Keratinocyte (primary cell): ENCODE measurements at regions not wholly inside any gene's neighbourhood (a gene's known extent, or its start where the extent isn't known, plus 50 kb on each side); places are given as distances from the start of the nearest gene placed in this dataset.

Experiments
- EZH2 ChIP-seq: IDR thresholded peaks from one replicate; pipeline ENCODE4 v1.6.1; 2012; ENCODE audit warnings: inconsistent platforms, mild to moderate bottlenecking, low read length, moderate library complexity
- TF ChIP-seq, protein P1 (sequence below), 3 experiments: IDR thresholded peaks in 1 of 3; conservative IDR thresholded peaks in 1 of 3; optimal IDR thresholded peaks in 1 of 3; 2 replicates in 2 of 3; 3 replicates in 1 of 3; pipeline versions ENCODE3 to v1.5.1; 2011; ENCODE audit warnings: low read length in 3 of 3, mild to moderate bottlenecking in 3 of 3, moderate library complexity in 2 of 3, control low read depth in 1 of 3, inconsistent platforms in 1 of 3; ENCODE audit not compliant: insufficient read depth in 2 of 3; ENCODE audit errors: extremely low read depth in 1 of 3

DNA sequence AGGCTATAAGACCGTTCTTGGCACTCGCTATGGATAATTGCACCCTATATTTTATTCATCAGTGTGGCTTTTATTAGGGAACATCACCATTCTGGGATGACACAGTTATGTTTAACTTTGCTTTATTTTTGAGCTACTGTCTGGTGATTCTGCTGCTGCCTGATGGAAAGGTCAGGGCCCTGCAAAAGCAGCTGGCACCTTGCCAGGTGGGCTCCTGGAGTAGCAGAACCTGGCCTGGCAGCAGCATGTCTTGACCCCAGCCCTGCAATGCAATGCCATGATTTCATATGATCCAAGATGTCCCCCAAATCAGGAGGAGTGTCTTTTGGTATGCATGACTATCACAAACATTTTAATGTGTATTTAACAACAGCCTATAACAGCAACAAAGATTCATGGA, 228.4 kb upstream of the RSPO3 start:
- TF ChIP-seq, protein P1, sequence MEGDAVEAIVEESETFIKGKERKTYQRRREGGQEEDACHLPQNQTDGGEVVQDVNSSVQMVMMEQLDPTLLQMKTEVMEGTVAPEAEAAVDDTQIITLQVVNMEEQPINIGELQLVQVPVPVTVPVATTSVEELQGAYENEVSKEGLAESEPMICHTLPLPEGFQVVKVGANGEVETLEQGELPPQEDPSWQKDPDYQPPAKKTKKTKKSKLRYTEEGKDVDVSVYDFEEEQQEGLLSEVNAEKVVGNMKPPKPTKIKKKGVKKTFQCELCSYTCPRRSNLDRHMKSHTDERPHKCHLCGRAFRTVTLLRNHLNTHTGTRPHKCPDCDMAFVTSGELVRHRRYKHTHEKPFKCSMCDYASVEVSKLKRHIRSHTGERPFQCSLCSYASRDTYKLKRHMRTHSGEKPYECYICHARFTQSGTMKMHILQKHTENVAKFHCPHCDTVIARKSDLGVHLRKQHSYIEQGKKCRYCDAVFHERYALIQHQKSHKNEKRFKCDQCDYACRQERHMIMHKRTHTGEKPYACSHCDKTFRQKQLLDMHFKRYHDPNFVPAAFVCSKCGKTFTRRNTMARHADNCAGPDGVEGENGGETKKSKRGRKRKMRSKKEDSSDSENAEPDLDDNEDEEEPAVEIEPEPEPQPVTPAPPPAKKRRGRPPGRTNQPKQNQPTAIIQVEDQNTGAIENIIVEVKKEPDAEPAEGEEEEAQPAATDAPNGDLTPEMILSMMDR (optimal IDR thresholded peaks at IDR 0.05 in 1 of 3, IDR thresholded peaks at IDR 0.05 in 1 of 3, conservative IDR thresholded peaks at IDR 0.05 in 1 of 3; ENCODE audit: extremely low read depth in 1 of 3, insufficient read depth in 2 of 3, low read length in 3 of 3): no peak
- TF ChIP-seq EZH2: no peak
